HL-60 (cell line): ENCODE measurements at regions not wholly inside any gene's neighbourhood (a gene's known extent, or its start where the extent isn't known, plus 50 kb on each side); places are given as distances from the start of the nearest gene placed in this dataset.

Source experiments
- GABPA ChIP-seq: IDR thresholded peaks from 2 replicates; pipeline ENCODE4 v1.6.1; 2012; ENCODE audit warnings: low read depth
- POLR2AphosphoS5 ChIP-seq: IDR thresholded peaks from 2 replicates; pipeline ENCODE4 v1.6.1; 2012; ENCODE audit warnings: low read depth
- TF ChIP-seq, protein P1 (sequence below): IDR thresholded peaks from one replicate; pipeline ENCODE4 v1.5.1; 2011; ENCODE audit warnings: low read length, control low read depth, inconsistent platforms; ENCODE audit not compliant: insufficient read depth
- TF ChIP-seq, protein P2 (sequence below): IDR thresholded peaks from 2 replicates; pipeline ENCODE4 v1.6.1; 2012; ENCODE audit warnings: low read depth; ENCODE audit not compliant: insufficient replicate concordance

DNA sequence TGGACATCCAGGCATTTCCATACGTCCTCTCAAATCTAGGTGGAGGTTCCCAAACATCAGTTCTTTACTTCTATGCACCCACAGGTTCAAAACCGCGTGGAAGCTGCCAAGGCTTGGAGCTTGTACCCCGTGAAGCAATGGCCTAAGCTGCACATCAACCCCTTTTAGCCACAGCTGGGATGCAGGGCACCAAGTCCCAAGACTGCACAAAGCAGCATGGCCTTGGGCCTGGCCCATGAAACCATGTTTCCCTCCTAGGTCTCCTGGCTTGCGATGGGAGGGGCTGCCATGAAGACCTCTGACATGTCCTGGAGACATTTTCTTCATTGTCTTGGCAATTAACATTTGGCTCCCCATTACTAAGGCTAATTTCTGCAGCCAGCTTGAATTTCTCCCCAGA is 88.9 kb upstream of the CBLN4 start:
- TF ChIP-seq, protein P1, sequence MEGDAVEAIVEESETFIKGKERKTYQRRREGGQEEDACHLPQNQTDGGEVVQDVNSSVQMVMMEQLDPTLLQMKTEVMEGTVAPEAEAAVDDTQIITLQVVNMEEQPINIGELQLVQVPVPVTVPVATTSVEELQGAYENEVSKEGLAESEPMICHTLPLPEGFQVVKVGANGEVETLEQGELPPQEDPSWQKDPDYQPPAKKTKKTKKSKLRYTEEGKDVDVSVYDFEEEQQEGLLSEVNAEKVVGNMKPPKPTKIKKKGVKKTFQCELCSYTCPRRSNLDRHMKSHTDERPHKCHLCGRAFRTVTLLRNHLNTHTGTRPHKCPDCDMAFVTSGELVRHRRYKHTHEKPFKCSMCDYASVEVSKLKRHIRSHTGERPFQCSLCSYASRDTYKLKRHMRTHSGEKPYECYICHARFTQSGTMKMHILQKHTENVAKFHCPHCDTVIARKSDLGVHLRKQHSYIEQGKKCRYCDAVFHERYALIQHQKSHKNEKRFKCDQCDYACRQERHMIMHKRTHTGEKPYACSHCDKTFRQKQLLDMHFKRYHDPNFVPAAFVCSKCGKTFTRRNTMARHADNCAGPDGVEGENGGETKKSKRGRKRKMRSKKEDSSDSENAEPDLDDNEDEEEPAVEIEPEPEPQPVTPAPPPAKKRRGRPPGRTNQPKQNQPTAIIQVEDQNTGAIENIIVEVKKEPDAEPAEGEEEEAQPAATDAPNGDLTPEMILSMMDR, result no peak
- TF ChIP-seq, protein P2, sequence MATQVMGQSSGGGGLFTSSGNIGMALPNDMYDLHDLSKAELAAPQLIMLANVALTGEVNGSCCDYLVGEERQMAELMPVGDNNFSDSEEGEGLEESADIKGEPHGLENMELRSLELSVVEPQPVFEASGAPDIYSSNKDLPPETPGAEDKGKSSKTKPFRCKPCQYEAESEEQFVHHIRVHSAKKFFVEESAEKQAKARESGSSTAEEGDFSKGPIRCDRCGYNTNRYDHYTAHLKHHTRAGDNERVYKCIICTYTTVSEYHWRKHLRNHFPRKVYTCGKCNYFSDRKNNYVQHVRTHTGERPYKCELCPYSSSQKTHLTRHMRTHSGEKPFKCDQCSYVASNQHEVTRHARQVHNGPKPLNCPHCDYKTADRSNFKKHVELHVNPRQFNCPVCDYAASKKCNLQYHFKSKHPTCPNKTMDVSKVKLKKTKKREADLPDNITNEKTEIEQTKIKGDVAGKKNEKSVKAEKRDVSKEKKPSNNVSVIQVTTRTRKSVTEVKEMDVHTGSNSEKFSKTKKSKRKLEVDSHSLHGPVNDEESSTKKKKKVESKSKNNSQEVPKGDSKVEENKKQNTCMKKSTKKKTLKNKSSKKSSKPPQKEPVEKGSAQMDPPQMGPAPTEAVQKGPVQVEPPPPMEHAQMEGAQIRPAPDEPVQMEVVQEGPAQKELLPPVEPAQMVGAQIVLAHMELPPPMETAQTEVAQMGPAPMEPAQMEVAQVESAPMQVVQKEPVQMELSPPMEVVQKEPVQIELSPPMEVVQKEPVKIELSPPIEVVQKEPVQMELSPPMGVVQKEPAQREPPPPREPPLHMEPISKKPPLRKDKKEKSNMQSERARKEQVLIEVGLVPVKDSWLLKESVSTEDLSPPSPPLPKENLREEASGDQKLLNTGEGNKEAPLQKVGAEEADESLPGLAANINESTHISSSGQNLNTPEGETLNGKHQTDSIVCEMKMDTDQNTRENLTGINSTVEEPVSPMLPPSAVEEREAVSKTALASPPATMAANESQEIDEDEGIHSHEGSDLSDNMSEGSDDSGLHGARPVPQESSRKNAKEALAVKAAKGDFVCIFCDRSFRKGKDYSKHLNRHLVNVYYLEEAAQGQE, result no peak
- TF ChIP-seq POLR2AphosphoS5, result no peak
- TF ChIP-seq GABPA, result no peak
